GM23338 (cell line): ENCODE measurements at regions not wholly inside any gene's neighbourhood (a gene's known extent, or its start where the extent isn't known, plus 50 kb on each side); places are given as distances from the start of the nearest gene placed in this dataset.

ENCODE experiments used
- CTCF ChIP-seq, 2 experiments: fragments of 200-600 bp in 1 of 2; sonication (generic) in 1 of 2; conservative IDR thresholded peaks; 2 replicates each; pipeline versions ENCODE4 v1.5.1 to v1.6.1; 2016 to 2017; ENCODE audit warnings: antibody characterized with exemption in 2 of 2, low read depth in 2 of 2, mild to moderate bottlenecking in 2 of 2, moderate library complexity in 1 of 2
- EZH2 ChIP-seq: fragments of 200-600 bp; sonication (generic); IDR thresholded peaks from one replicate; pipeline ENCODE4 v1.8.0; 2017; ENCODE audit warnings: antibody characterized with exemption, mild to moderate bottlenecking, low read depth; ENCODE audit not compliant: unreplicated experiment
- POLR2AphosphoS5 ChIP-seq: IDR thresholded peaks from 2 replicates; pipeline ENCODE4 v1.6.1; 2016; ENCODE audit warnings: antibody characterized with exemption, low read depth
- REST ChIP-seq: IDR thresholded peaks from one replicate; pipeline ENCODE4 v1.6.1; 2018; ENCODE audit warnings: antibody characterized with exemption; ENCODE audit not compliant: unreplicated experiment

- TF ChIP-seq CTCF (conservative IDR thresholded peaks at IDR 0.05; ENCODE audit: low read depth in 2 of 2), result no peak
- TF ChIP-seq POLR2AphosphoS5, result no peak
- no peak for TF ChIP-seq EZH2
- no peak for TF ChIP-seq REST
Observed at GRCh38 chr20:22939181-22939580, 95.9 kb upstream of the SSTR4 start.
